ENCODE measurements at regions not wholly inside any gene's neighbourhood (a gene's known extent, or its start where the extent isn't known, plus 50 kb on each side); places are given as distances from the start of the nearest gene placed in this dataset.

DNA sequence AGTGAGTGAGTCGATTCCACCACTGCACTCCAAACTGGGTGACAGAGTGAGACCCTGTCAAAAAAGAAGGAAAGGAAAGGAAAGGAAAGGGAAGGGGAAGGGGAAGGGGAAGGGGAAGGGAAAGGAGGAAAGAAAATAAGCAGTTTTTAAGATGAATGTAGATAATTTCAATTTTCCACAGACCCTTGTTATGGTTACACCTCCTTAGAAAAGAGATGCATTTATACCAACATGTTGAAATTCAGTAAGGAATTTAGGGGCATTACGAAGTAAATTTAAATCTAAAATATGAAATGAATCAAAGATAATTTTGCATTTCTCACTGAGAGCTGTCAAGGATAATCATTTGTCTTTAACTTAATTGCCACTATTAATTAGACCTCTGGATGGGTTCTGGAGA lies 146.5 kb upstream of the TMC3 start:
- no peak for DNase-seq (ENCODE audit: extremely low read depth in 1 of 11, low read depth in 9 of 11, low spot score in 4 of 11)

- no peak for DNase-seq (ENCODE audit: extremely low read depth in 1 of 11, low read depth in 9 of 11, low spot score in 4 of 11)
These were observed 142.4 kb upstream of the TMC3 start for GRCh38 chr15:81516461-81516860.

- DNase-seq (ENCODE audit: extremely low read depth in 1 of 11, low read depth in 9 of 11, low spot score in 4 of 11) = no peak
These were observed 142.0 kb upstream of the TMC3 start for GRCh38 chr15:81516012-81516411.

DNA sequence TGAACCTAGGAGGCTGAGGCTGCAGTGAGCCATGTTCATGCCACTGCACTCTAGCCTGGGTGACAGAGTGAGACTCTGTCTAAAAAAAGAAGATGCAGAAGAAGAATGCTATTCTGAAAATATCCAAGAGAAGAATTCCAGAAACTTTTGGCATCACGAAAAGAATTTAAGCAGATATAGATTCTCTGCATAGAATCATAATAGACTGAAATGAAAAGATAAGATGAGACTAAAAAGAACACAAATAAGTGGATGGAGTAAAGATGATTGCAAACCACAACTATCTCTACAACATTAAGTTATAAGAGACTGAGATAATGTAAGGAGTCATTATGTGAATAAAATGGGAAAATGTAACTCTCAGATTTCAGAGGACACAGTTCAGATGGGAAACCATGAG lies 140.7 kb upstream of the TMC3 start:
- DNase-seq (ENCODE audit: extremely low read depth in 1 of 11, low read depth in 9 of 11, low spot score in 4 of 11) = no peak

- DNase-seq (ENCODE audit: extremely low read depth in 1 of 11, low read depth in 9 of 11, low spot score in 4 of 11) = no peak
These were observed 137.1 kb upstream of the TMC3 start for GRCh38 chr15:81511138-81511537.

DNA sequence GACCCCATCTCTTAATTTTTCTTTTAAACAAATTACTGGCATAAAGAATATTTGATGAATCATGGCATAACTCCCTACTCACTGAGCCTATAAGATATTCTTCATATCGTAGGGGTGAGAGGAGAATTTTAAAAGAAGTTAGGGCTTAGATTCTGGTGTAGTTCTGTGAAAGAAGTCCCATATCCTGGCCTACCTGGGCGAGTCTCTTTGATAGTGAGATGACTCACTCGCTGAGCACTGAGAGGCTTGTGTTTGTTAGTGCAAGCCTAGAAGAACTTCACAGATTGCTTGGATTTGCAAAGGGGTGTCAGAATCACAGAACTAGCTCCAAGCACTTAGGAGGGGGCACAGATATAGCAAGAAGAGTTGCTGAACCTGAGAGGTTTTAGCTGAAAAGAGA lies 133.8 kb upstream of the TMC3 start:
- DNase-seq (ENCODE audit: extremely low read depth in 1 of 11, low read depth in 9 of 11, low spot score in 4 of 11) = no peak

- DNase-seq (ENCODE audit: extremely low read depth in 1 of 11, low read depth in 9 of 11, low spot score in 4 of 11) = no peak
These were observed 132.9 kb upstream of the TMC3 start for GRCh38 chr15:81506936-81507335.

DNA sequence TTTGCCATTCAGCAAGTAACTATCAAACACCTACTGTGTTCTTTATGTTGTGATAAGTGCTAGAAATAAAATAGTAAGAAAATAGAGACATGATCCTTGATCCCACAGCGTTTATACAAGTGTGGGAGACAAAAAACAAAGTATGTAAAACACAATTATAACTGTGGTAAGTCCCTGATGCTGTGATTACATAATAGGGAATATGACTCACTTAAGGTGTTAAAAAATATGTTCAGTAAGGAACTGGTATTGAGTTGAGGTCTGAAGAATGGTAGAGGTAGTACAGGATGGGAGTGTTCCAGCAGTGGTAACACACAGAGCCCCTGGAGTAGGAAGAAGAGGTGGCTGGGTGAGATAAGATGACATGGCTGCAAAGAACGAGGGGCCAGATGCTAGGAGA lies 132.1 kb upstream of the TMC3 start:
- DNase-seq (ENCODE audit: extremely low read depth in 1 of 11, low read depth in 9 of 11, low spot score in 4 of 11) = no peak

DNA sequence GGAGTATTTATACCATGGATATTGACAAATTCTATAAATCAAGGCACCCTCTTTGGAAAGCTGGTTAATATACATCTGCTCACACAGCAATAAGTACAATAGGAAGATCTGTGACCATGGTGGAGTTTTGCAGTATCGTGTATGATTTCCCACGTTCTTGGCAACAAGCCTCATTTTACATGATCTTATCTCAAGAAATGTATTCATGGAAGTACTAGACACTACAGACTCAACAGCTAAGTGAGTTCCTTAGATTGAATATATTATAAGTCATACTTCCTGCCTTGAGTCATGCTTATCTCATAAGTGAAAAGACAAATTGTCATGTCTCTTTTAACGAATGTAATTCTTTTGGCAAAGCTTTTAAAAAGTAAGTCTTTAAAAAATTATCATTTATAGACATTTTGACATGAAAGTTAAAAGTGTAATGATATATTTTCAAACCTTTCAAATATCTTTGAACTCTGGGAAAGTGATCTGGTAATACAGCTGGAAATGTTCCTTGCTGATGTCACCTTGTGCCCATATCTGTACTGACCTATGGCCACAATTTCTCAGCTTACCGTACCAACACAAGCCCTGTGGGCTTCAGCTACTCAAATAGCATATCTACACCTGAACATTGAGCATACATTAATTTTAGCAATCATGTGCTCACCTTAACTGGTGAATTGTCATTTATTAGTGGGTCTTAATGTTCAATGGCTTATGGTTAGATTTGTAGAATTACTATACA lies 130.3 kb upstream of the TMC3 start:
- DNase-seq (ENCODE audit: extremely low read depth in 1 of 11, low read depth in 9 of 11, low spot score in 4 of 11) = no peak

DNA sequence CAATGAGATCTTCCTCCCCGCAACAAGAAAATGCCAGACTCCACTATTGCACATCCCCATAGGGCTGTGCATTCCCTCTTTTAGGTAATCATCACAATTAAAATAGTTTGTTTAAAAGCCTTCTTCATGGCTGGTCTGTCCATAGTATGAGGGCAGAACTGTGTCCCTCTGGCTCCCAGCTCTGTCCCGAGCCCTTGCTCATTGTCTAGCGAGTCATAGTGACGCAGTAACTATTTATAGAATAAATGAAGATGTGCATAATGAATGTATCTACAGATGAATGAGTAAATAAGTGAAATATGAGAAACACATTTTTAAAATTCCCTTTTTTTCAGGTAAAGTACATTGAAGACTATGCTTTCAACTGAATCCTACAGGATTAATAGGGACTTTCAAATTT lies 128.4 kb upstream of the TMC3 start:
- no peak for DNase-seq (ENCODE audit: extremely low read depth in 1 of 11, low read depth in 9 of 11, low spot score in 4 of 11)

DNA sequence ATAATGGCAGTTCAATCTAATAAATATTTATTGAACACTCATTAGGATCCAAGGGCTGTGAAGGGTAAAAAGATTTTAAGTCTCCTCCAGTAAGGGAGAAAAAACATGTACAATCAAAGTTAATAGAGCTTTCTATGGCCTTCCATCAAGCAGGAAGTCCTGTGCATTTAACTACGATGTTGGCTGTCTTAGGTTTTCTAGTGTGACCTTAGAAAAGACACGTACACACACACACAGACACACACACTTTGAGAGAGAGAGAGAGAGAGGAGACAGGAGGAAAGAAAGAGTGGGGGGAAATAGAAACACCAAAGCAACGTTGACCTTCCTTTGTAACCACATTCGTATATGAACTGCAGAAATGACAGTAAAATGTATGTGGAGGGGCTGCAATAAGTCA lies 126.1 kb upstream of the TMC3 start:
- no peak for DNase-seq (ENCODE audit: extremely low read depth in 1 of 11, low read depth in 9 of 11, low spot score in 4 of 11)

- no peak for DNase-seq (ENCODE audit: extremely low read depth in 1 of 11, low read depth in 9 of 11, low spot score in 4 of 11)
These were observed 124.3 kb upstream of the TMC3 start for GRCh38 chr15:81498294-81498693.

DNA sequence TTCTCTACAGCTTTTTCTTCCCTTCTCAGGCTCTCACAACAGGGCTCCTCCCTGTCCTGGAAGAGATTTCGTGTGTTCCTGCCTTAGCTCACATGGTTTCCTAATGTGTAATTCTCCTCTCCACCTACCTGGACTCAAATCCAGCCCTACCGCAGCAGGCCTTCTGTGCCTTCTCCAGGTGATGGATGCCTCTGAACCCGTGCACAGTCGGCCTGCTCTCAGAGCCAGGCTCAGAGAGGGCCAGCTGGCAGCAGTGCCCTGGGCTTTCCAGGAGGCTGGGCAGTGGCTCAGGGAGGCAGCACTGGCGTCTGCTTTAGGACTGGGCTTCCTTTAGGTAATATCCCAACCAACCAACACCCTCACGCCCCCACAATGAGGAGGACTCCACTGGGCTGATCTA lies 123.2 kb upstream of the TMC3 start:
- DNase-seq (ENCODE audit: extremely low read depth in 1 of 11, low read depth in 9 of 11, low spot score in 4 of 11) = no peak

DNA sequence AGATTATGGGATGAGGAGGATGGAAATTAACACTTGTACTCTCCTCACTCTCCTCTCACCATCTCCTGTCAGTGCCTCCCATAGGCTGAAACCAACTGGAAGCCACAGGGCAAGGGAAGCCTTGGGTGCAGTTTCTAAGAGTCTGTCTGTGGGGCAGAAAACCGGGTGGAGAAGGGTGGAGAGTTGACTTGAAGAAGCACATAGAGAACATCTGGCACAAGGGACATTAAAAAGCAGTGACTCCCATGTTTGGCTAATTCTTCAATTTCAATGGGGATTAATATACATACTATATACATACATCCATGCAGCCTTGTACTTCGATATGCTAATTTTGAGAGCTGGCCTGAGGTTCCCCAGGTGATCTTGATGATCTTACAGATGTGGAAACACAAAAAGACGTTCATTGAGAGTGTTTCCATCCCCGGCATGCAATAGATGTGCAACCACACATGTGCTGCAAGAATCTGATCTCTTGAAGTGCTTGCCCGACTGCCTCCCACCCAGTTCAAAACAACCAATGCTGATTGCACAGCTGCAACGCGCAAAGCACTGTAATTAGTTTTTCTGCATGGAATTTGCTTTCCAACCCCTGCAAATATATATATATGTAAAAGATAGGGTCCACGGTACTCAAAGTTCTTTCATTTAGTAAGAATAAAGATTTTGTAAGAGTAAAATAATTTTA lies 121.9 kb upstream of the TMC3 start:
- no peak for DNase-seq (ENCODE audit: extremely low read depth in 1 of 11, low read depth in 9 of 11, low spot score in 4 of 11)

DNA sequence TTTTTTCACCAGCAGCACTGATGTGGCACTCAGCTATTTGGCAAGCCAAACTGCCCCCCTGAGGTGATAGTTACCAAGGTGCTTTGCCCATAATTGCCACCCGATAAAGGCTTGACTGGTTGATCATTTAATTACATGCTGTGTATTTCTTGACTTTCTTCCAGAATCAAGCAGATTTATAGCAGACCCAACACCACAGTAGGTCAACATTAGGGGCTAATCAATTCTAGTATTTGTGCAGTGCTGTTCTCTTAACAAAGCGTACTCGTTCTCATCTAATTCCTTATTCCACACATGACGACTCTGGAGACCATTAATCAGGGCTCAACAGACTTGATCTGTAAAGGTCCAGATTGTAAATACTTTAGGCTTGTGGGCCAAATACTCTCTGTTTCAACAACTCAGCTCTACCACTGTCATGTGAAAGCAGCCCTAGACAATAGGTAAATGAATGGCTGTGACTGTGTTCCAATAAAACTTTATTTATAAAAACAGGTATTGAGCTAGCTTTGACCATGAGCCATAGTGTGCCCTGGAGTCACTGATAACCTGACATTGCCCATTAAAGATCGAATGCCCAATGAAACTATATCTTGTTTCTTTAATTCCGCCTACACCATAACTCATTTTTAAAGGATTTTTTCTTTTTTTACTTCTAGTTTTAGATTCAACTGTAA lies 119.1 kb upstream of the TMC3 start:
- DNase-seq (ENCODE audit: extremely low read depth in 1 of 11, low read depth in 9 of 11, low spot score in 4 of 11) = no peak

GRCh38 chr15:81492331-81492968 lies 118.4 kb upstream of the TMC3 start:
- no peak for DNase-seq (ENCODE audit: extremely low read depth in 1 of 11, low read depth in 9 of 11, low spot score in 4 of 11)

DNA sequence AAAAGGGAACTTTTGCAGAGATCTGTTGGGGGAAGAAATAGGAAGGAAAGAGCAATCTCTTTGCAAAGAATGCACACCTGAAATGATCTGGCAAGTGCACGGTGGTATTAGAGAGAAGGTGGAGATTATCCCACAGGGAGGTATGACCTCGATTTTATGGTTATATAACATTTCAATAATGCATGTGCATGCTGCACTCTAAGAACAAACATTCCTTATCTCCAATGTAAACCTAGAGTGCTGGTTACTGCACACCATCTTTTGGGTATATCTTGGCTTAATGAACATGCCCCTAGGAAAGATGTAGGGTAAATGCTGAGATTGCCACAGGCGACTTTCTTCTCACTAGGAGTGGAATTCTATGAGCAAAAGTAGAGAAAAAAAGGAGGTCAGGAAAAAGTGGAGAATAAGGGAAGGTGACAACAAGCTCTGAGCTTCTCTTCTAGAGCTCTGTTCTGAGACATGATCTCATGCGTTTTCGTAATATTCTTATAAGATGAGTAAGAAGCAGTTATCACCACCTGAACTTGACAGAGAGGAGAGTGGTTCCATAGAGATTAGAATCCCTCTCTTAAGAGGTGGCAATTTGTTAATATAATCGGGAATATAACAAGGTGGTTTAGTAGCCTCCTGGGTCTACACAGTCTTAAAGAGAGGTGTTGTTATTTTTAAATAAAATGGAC lies 117.5 kb upstream of the TMC3 start:
- DNase-seq (ENCODE audit: extremely low read depth in 1 of 11, low read depth in 9 of 11, low spot score in 4 of 11) = no peak

- DNase-seq (ENCODE audit: extremely low read depth in 1 of 11, low read depth in 9 of 11, low spot score in 4 of 11) = no peak
These were observed 111.8 kb upstream of the TMC3 start for GRCh38 chr15:81485806-81486205.
